OCI-LY7 (cell line): ENCODE measurements at regions not wholly inside any gene's neighbourhood (a gene's known extent, or its start where the extent isn't known, plus 50 kb on each side); places are given as distances from the start of the nearest gene placed in this dataset.

ENCODE experiments used
- BruUV-seq: library from RNA; stranded (reverse); fragments of 400-500 nt; replicated peaks from 2 replicates; lab custom pipeline; 2021; lab: Mats Ljungman, UMichigan
- CTCF ChIA-PET: fragments of 300-600 bp; sonication (Branson Sonifier 250); formaldehyde crosslinking; loops from one replicate; lab custom pipeline; 2022; ENCODE audit warnings: antibody characterized with exemption; ENCODE audit not compliant: unreplicated experiment; lab: Charles Lee
- POLR2A ChIA-PET: fragments of 300-600 bp; sonication (Branson Sonifier 250); formaldehyde crosslinking; loops from one replicate; lab custom pipeline; 2022; ENCODE audit warnings: antibody characterized with exemption; lab: Charles Lee
- DNase-seq: peaks from one replicate; pipeline ENCODE4 v3.0.0-alpha.2; 2015; ENCODE audit warnings: low spot score
- H2AFZ ChIP-seq: fragments of 200-600 bp; sonication (generic), shearing (Covaris generic); 2 replicates; pipeline ENCODE4 v1.6.1; 2014; ENCODE audit warnings: mild to moderate bottlenecking, antibody characterized with exemption, low read length, moderate library complexity
- H3K27ac ChIP-seq: fragments of 200-600 bp; sonication (generic); 2 replicates; pipeline ENCODE4 v1.5.1; 2014; ENCODE audit warnings: mixed run types, low read depth, mild to moderate bottlenecking, moderate library complexity, low read length, inconsistent platforms; ENCODE audit not compliant: poor library complexity, severe bottlenecking
- H3K36me3 ChIP-seq: fragments of 200-600 bp; sonication (generic); 2 replicates; pipeline ENCODE4 v1.6.1; 2014; ENCODE audit warnings: mild to moderate bottlenecking, antibody characterized with exemption, low read length, moderate library complexity, mixed read lengths; ENCODE audit not compliant: insufficient read depth
- H3K4me1 ChIP-seq: fragments of 200-600 bp; sonication (generic); 2 replicates; pipeline ENCODE4 v1.5.1; 2014; ENCODE audit warnings: mild to moderate bottlenecking, low read length; ENCODE audit not compliant: insufficient read depth, poor library complexity, severe bottlenecking
- H3K4me2 ChIP-seq: fragments of 200-600 bp; sonication (generic); 2 replicates; pipeline ENCODE4 v1.6.1; 2014; ENCODE audit warnings: mild to moderate bottlenecking, low read length
- H3K4me3 ChIP-seq: fragments of 200-600 bp; sonication (generic); 2 replicates; pipeline ENCODE4 v1.5.1; 2014; ENCODE audit warnings: mild to moderate bottlenecking, low read depth, low read length; ENCODE audit not compliant: poor library complexity, severe bottlenecking
- H3K79me2 ChIP-seq: fragments of 200-600 bp; sonication (generic); 2 replicates; pipeline ENCODE4 v1.6.1; 2016; ENCODE audit warnings: low read depth, mild to moderate bottlenecking, low read length, moderate library complexity, mixed read lengths; ENCODE audit not compliant: insufficient read depth
- H3K9me2 ChIP-seq: fragments of 200-600 bp; sonication (generic); 2 replicates; pipeline ENCODE4 v1.6.1; 2016; ENCODE audit warnings: mild to moderate bottlenecking, low read length, mixed read lengths; ENCODE audit not compliant: insufficient read depth
- H3K9me3 ChIP-seq: fragments of 200-600 bp; sonication (generic); 2 replicates; pipeline ENCODE4 v1.6.1; 2014; ENCODE audit warnings: mild to moderate bottlenecking, mixed run types, low read length, mixed read lengths
- H4K20me1 ChIP-seq: fragments of 200-600 bp; sonication (generic); 2 replicates; pipeline ENCODE4 v1.6.1; 2014; ENCODE audit warnings: mild to moderate bottlenecking, antibody characterized with exemption, low read length, moderate library complexity, mixed read lengths; ENCODE audit not compliant: insufficient read depth
- EZH2phosphoT487 ChIP-seq: fragments of 200-600 bp; sonication (generic); IDR thresholded peaks from 2 replicates; pipeline ENCODE4 v1.6.1; 2018; ENCODE audit warnings: low read depth, borderline replicate concordance, mild to moderate bottlenecking, mixed run types, antibody characterized with exemption, low read length, moderate library complexity, mixed read lengths
- intact Hi-C: fragments of 100-400 bp; cut with micrococcal nuclease; formaldehyde crosslinking; loops from one replicate; pipeline ENCODE4 v1.10.0; 2022; ENCODE audit not compliant: unreplicated experiment
- TF ChIP-seq, protein P1 (sequence below): fragments of 200-600 bp; sonication (generic); conservative IDR thresholded peaks from 2 replicates; pipeline ENCODE4 v1.5.1; 2014; ENCODE audit warnings: mild to moderate bottlenecking, antibody characterized with exemption, low read length, moderate library complexity, mixed read lengths

DNA sequence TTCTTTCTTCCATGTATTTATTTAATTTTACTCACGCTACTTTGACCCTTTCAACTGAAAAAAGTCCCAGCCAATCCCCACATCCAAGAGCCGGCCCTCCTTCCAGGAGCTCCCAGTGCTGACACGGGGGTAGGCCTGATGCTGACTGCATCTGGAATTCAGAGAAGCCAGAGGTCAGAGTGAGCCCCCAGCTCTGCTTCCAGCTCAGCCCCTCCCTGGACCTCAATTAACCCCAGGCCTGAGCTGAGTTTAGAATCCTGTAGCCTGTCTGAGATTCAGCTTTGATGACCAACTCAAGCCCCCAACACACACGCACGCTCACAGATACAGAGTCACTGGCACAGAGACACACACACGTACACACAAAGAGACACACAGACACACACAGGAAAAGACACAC lies 247.9 kb downstream of the NPHP4 start:
- H3K4me1 ChIP-seq = no peaks in the 10 kb centered on the region
- no peak overlapping the region for H3K27ac ChIP-seq
- BruUV-seq = no TSS peak
- no peak overlapping the region for H2AFZ ChIP-seq
- H3K9me2 ChIP-seq = no peaks in the 10 kb centered on the region
- H3K4me2 ChIP-seq = no peak overlapping the region
- no peaks in the 10 kb centered on the region for H4K20me1 ChIP-seq
- intact Hi-C loops = loop anchor here (10.0 kb wide), 1 partner anchor 1090 kb away; the partner anchor contains the start of gene AJAP1
- TF ChIP-seq EZH2phosphoT487 = no peak
- TF ChIP-seq, protein P1, sequence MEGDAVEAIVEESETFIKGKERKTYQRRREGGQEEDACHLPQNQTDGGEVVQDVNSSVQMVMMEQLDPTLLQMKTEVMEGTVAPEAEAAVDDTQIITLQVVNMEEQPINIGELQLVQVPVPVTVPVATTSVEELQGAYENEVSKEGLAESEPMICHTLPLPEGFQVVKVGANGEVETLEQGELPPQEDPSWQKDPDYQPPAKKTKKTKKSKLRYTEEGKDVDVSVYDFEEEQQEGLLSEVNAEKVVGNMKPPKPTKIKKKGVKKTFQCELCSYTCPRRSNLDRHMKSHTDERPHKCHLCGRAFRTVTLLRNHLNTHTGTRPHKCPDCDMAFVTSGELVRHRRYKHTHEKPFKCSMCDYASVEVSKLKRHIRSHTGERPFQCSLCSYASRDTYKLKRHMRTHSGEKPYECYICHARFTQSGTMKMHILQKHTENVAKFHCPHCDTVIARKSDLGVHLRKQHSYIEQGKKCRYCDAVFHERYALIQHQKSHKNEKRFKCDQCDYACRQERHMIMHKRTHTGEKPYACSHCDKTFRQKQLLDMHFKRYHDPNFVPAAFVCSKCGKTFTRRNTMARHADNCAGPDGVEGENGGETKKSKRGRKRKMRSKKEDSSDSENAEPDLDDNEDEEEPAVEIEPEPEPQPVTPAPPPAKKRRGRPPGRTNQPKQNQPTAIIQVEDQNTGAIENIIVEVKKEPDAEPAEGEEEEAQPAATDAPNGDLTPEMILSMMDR = no peak
- no peak overlapping the region for H3K4me3 ChIP-seq
- DNase-seq = no peak
- no peaks in the 10 kb centered on the region for H3K9me3 ChIP-seq
- H3K79me2 ChIP-seq = no peaks in the 10 kb centered on the region
- no peaks in the 10 kb centered on the region for H3K36me3 ChIP-seq
- ChIA-PET CTCF (no interaction called here), POLR2A (no interaction called here)

DNA sequence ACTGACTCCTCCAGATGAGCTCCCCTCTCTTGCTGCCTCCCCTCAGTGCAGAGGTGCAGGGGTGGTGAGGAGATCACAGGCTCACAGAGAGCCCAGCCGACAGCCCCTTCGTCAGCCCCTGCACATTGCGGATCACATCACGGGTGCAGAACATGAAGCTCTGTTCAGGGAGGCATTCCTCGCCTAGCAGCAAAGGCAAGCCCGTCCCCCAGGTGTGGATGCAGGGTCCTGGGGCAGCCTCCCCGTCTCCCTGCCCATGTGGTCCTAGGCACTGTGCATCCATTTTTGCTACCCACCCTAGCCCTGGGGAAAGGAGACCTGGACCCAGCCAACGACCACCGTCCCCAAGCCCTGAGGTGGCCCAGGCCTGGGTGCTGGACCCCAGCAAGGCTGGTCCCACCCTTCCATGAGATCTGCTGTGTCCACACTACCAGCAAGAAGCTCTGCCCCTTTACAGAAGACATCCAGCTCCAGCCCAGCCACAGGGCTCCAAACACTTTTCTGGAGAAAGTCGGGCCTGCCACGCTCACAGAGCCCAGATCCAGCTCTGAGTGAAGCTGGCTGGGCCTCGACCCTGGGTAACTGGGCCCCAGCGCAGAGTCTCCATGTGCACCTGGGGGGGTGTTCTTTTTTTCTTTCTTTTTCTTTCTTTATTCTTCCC lies 248.7 kb downstream of the NPHP4 start:
- Histone ChIP-seq H2AFZ (no peak overlapping the region), H3K36me3 (no peaks in the 10 kb centered on the region), H3K4me1 (no peaks in the 10 kb centered on the region), H3K4me3 (no peak overlapping the region), H4K20me1 (no peaks in the 10 kb centered on the region), H3K9me3 (no peaks in the 10 kb centered on the region), H3K79me2 (no peaks in the 10 kb centered on the region), H3K27ac (no peak overlapping the region), H3K9me2 (no peaks in the 10 kb centered on the region), H3K4me2 (no peak overlapping the region)
- no peak for TF ChIP-seq EZH2phosphoT487
- TF ChIP-seq, protein P1 = no peak
- CTCF ChIA-PET = no interaction called here
- POLR2A ChIA-PET = no interaction called here
- intact Hi-C loops = loop anchor here (10.0 kb wide), 1 partner anchor 1089 kb away; the partner anchor contains the start of gene AJAP1
- no peak for DNase-seq
- BruUV-seq = no TSS peak

DNA sequence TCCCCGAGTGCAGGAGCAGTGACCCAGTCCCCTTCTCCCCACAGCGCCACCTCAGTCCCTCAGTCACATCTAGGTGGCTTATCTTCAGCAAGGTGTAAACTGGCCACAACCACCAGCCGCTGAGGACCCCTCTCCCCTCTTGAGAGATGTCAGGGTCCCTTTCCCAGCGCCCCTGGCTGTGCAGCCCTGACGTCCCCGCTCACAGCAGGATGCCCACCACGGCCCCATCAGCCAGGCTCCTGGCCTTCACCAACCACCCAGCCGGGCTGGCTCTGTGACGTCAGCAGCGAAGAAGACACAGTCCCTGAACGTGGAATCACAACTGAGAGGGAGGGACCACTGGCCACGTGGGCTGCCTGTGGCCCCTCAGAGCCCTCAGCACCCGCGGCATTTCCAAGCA lies 249.4 kb downstream of the NPHP4 start:
- Histone ChIP-seq H2AFZ (no peak overlapping the region), H3K4me3 (no peak overlapping the region), H3K36me3 (no peaks in the 10 kb centered on the region), H3K9me2 (no peaks in the 10 kb centered on the region), H3K4me1 (no peaks in the 10 kb centered on the region), H3K9me3 (no peaks in the 10 kb centered on the region), H3K79me2 (no peaks in the 10 kb centered on the region), H3K4me2 (no peak overlapping the region), H4K20me1 (no peaks in the 10 kb centered on the region), H3K27ac (no peak overlapping the region)
- no peak for DNase-seq
- intact Hi-C loops = loop anchor here (10.0 kb wide), 1 partner anchor 1088 kb away; the partner anchor contains the start of gene AJAP1
- no peak for TF ChIP-seq EZH2phosphoT487
- TF ChIP-seq, protein P1 = no peak
- ChIA-PET POLR2A (no interaction called here), CTCF (no interaction called here)
- no TSS peak for BruUV-seq
